Activated naive CD4-positive, alpha-beta T cell treated with anti-CD3 and anti-CD28 coated beads, Interleukin-2, amount 50 U/mL, for 72 hours (primary cell): ENCODE measurements at regions not wholly inside any gene's neighbourhood (a gene's known extent, or its start where the extent isn't known, plus 50 kb on each side); places are given as distances from the start of the nearest gene placed in this dataset.
A peak's percentile ranks its signal among the peaks of the same experiment; 100 is the strongest.

Source experiments
- ATAC-seq, 2 donors: fragments of 150-1000 bp; cut with Tn5 transposase; 2 replicates each; pipeline ENCODE4 v1.10.0; 2021; ENCODE audit warnings: mild to moderate bottlenecking in 2 of 2, moderate library complexity in 2 of 2
- DNase-seq, 2 donors: peaks; one replicate each; pipeline ENCODE4 v3.0.0; 2021 to 2022; ENCODE audit warnings: low spot score in 2 of 2
- H3K27ac Mint-ChIP-seq, 2 donors: one replicate each; pipeline ENCODE4 v1.8.0; 2022; ENCODE audit warnings: mild to moderate bottlenecking in 2 of 2, mixed read lengths in 2 of 2
- H3K36me3 Mint-ChIP-seq, 2 donors: one replicate each; pipeline ENCODE4 v1.8.0; 2022; ENCODE audit warnings: mixed read lengths in 2 of 2
- H3K9me3 Mint-ChIP-seq, 2 donors: one replicate each; pipeline ENCODE4 v1.8.0; 2022; ENCODE audit warnings: mixed read lengths in 2 of 2

DNA sequence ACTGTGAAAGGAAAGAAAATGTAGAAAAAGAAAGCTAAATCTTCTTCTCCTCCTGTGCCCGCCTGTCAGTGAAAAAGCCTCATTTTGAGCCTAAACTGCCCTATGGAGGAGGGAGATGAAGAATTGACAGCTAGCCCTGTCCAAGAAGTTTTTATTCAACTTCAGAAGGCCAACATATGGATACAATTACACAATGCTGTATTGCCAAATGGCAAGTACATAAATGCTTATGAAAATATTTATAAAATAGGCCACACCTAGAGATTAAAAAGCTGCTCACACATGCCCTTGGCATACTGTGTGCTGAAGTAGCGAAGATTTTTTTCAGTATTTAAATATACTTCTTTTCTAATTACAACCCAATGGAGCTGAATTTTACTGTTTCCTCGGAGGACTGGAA, 65.1 kb upstream of the NEBL start:
- H3K9me3 Mint-ChIP-seq, result peaks cover 11 to 12% of the 10 kb centered on the region in 2 donors
- H3K36me3 Mint-ChIP-seq, result no peaks in the 10 kb centered on the region
- H3K27ac Mint-ChIP-seq, result no peak overlapping the region
- no peak for DNase-seq
- no peak for ATAC-seq

DNA sequence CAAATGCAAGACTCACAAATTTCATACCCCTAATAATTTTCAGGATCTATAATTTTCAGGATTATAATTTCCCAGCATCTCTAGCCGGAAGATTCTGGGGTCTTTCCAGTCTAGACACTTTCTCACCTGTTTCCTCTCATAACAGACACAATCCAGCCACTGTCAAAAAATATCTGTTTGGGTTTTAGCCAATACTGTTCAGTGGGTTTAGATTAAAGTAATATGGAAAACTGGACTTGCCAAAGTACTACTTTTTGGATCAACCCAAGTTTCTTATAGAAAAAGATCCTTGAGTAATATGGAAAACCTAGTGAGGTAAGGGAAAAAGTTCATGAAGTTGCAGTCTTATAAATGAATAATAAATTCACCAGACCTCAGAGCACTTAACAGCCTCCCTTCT, 62.1 kb upstream of the NEBL start:
- ATAC-seq, result no peak
- H3K9me3 Mint-ChIP-seq, result peaks cover 5 to 6% of the 10 kb centered on the region in 2 donors
- H3K36me3 Mint-ChIP-seq, result no peaks in the 10 kb centered on the region

DNA sequence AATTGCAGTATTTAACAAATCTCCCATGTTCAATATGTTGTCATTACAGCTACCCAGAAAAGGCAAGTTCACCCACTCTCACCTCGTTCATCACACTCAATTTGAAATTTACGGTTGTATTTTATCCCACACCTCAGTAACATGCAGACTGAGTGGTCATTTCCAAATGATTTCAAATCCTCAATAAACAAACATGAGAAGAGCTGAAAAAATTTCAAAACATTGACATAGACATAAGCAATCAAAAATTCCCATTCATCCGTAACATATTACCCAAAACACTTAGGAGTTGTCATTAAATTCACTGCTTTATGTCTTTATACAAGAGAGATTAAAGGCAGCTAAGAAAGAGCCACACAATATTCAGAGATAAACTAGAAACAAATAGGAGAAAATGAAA, 61.7 kb upstream of the NEBL start:
- no peak overlapping the region for H3K27ac Mint-ChIP-seq
- H3K9me3 Mint-ChIP-seq, result peaks cover under 1 to 1% of the 10 kb centered on the region in 2 donors
- no peak for ATAC-seq
- no peaks in the 10 kb centered on the region for H3K36me3 Mint-ChIP-seq
- DNase-seq, result no peak

More for the DNA sequence above, 62.1 kb upstream of the NEBL start:
- no peak overlapping the region for H3K27ac Mint-ChIP-seq
- DNase-seq, result no peak

DNA sequence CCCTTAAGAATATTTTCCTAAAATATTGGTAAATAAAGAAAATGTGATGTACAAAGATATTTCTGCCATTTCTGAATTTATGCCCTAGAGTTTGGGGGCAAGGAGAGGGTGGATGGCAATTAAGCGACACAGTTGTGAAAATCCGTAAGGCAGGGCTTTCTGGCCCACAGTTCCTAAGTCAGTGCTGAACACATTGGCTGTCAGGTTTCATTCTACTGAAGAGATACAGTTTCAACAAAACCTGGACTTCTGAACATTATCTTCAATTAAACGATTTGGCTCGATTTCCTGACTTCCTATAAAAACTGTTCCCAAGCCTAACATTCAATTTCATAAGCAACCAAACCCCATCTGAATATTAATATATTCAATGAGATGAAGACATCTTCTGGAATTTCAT, 61.1 kb upstream of the NEBL start:
- DNase-seq (no peak), ATAC-seq (no peak)
- no peaks in the 10 kb centered on the region for H3K9me3 Mint-ChIP-seq
- no peak overlapping the region for H3K27ac Mint-ChIP-seq
- H3K36me3 Mint-ChIP-seq, result no peaks in the 10 kb centered on the region

DNA sequence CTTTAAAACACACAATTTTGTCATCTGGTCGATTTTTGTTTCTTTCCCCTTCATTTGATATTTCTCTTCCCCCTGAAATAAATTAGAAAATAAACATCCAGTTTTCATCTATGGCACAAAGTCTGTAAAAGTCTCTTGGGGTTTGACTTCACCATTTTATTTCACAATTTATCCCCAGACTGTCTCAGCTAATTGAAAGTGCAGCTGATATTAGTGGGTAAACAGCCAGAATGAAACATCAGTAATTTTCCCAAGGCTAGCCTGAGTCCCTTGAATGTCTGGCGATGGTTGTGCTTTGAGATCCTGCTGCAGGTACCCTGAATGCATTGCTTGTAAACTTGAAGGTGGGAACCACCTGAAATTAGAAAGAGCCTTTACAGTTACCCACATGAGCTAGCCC, 60.6 kb upstream of the NEBL start:
- no peaks in the 10 kb centered on the region for H3K36me3 Mint-ChIP-seq
- H3K27ac Mint-ChIP-seq, result no peak overlapping the region
- H3K9me3 Mint-ChIP-seq, result no peaks in the 10 kb centered on the region
- DNase-seq (no peak), ATAC-seq (no peak)

DNA sequence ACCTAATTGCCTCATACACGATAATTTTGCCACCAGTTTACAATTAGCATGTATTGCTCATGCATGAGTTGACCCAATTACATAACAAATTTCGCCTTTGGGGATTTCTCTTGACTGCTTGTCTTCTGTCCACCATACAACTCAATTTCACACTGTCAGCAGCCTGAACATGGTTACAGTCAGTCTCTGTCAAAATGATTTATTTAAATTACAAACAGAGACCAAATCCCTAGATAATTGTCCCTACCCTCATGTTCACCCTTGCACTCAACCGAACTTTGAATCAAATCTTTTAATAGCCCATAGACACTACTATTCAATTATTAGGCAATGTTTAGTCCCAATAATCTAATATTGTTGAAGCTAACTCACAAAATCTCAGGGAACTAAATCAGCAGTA, 59.7 kb upstream of the NEBL start:
- H3K9me3 Mint-ChIP-seq, result no peaks in the 10 kb centered on the region
- no peak for ATAC-seq
- no peaks in the 10 kb centered on the region for H3K36me3 Mint-ChIP-seq
- DNase-seq, result no peak
- no peak overlapping the region for H3K27ac Mint-ChIP-seq

DNA sequence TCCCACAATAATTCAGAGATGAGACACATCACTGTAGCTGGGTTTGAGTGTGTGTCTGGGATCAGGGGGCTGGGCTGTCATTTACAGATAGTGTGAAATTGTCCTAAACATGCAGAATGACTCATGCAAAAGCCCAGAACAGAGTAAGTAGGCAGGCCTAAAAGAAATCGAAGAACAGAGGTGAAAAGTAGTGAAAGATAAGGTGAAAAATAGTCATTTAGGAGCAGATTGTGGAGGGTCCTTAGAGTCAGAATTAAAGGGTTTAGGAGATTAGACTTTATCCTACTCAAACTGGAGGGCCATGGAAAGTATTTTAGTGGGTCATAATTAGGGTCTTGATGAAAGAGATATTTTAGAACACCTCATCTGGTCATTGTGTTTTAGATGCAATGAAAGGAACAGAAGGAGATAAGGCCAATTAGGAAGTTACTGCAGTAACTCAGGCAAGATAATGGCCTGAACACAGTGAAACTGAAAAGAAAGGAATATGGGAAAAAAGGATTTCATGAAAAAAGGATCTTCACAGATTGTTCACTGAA, 58.3 kb upstream of the NEBL start:
- ATAC-seq (peak in 1 of 2 donors; percentile 83), DNase-seq (no peak)
- no peaks in the 10 kb centered on the region for H3K9me3 Mint-ChIP-seq
- H3K27ac Mint-ChIP-seq, result no peak overlapping the region
- H3K36me3 Mint-ChIP-seq, result no peaks in the 10 kb centered on the region

DNA sequence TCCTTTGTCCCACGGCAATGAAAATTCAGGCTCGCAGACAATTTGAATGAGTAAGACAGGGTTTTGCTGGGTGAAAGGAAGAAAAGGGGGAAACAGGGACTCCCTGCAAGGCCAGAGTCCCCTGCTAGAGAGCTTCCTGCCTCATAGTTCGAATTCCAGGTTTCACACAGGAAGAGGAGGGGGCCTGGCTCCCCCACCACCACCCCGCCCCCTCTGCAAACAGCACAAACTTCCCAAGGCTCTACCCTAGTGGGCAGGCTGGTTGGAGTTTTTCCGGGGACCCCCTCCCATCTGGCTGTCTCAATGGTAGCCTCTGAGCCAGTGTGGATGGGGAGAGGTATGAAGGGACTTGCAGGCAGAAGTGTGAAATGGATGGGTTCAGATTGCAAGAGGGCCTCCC, 57.4 kb upstream of the NEBL start:
- H3K27ac Mint-ChIP-seq, result no peak overlapping the region
- ATAC-seq (no peak), DNase-seq (no peak)
- no peaks in the 10 kb centered on the region for H3K9me3 Mint-ChIP-seq
- no peaks in the 10 kb centered on the region for H3K36me3 Mint-ChIP-seq

DNA sequence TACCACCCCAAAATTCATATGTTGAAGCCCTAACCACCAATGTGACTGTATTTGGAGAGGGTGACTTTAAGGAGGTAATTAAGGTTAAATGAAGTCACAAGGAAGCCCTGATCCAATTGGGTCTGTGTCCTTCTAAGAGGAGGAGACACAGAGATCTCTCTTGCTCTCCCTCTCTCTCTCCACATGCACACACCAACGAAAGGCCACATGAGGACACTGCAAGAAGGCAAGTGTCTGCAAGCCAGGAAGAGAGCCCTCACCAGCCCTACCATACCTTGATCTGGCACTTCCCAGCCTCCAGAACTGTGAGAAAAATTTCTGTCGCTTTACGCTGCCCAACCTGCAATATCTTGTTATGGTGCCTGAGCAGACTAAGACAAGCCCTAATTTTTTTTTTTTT, 56.0 kb upstream of the NEBL start:
- no peaks in the 10 kb centered on the region for H3K9me3 Mint-ChIP-seq

DNA sequence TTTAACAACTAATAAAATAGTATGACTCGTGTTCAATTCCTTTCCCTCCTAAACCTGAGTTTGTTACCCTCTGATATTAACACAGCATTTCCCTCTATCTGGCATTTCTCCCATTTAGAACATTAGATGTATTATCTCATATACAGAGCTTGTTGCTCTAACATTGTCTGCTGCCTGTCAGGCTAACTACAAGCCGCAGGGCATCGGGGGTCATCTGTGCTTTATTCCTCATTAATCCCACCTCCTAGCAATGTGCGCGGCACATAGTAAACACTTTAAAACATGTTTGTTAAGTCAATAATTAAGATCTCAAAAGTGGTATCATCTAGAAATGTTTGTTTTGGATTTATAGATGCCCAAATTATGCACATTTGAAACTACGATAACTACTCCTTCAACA, 52.9 kb upstream of the NEBL start:
- no peak for DNase-seq
- H3K9me3 Mint-ChIP-seq, result no peaks in the 10 kb centered on the region
- no peak for ATAC-seq
- no peak overlapping the region for H3K27ac Mint-ChIP-seq
- no peaks in the 10 kb centered on the region for H3K36me3 Mint-ChIP-seq

More for the DNA sequence above, 56.0 kb upstream of the NEBL start:
- Mint-ChIP-seq H3K36me3 (no peaks in the 10 kb centered on the region), H3K27ac (no peak overlapping the region)
- DNase-seq (no peak), ATAC-seq (no peak)

DNA sequence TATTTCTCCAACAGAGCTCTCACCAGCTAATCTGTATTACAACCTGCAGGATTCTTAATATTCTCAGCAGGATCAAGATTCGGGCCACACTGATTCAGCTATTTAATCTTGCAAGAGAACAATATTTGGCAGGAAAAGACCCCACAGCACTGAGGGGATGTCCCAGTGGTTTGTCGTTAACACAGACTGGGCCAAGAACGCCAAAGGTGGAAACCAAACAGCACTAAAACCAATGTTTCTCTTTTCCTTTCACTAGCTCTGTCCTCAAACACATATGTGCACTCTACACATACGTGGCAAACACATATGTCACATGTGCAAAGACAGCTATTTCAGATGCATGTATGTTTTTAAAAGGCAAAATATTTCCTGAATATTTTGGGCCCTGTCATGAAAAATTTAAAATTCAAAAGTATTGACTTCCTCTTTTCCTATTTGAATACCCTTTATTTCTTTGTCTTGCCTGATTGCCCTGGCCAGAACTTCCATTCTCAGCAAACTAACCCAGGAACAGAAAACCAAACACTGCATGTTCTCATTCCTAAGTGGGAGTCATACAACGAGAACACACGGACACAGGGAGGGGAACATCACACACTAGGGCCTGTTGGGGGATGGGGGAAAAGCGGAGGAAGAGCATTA, 51.7 kb upstream of the NEBL start:
- no peak for DNase-seq
- ATAC-seq, result no peak
- Mint-ChIP-seq H3K36me3 (no peaks in the 10 kb centered on the region), H3K9me3 (no peaks in the 10 kb centered on the region), H3K27ac (no peak overlapping the region)
